A673 (cell line): ENCODE measurements at regions not wholly inside any gene's neighbourhood (a gene's known extent, or its start where the extent isn't known, plus 50 kb on each side); places are given as distances from the start of the nearest gene placed in this dataset.

Source experiments
- CTCF ChIP-seq: fragments of 300-800, 200-600 bp; sonication (generic); conservative IDR thresholded peaks from 2 replicates; pipeline ENCODE4 v1.5.1; 2017; ENCODE audit warnings: low read depth, mild to moderate bottlenecking, antibody characterized with exemption, low read length, moderate library complexity, mixed read lengths
- EZH2 ChIP-seq: fragments of 200-600 bp; sonication (generic); IDR thresholded peaks from 2 replicates; pipeline ENCODE4 v1.6.1; 2017; ENCODE audit warnings: borderline replicate concordance, low read depth, mild to moderate bottlenecking, mixed read lengths, antibody characterized with exemption, low read length; ENCODE audit not compliant: poor library complexity, severe bottlenecking

GRCh38 chr18:31235856-31236255, 73.2 kb upstream of the DSC1 start:
- no peak for TF ChIP-seq EZH2
- no peak for TF ChIP-seq CTCF
